ENCODE measurements at regions not wholly inside any gene's neighbourhood (a gene's known extent, or its start where the extent isn't known, plus 50 kb on each side); places are given as distances from the start of the nearest gene placed in this dataset.

GRCh38 chr11:60631944-60632343, 67.5 kb upstream of the MS4A8 start:
- TF ChIP-seq CTCF (conservative IDR thresholded peaks at IDR 0.05): no peak
- no peak for TF ChIP-seq ZFX (IDR thresholded peaks at IDR 0.05)
